ENCODE measurements at regions not wholly inside any gene's neighbourhood (a gene's known extent, or its start where the extent isn't known, plus 50 kb on each side); places are given as distances from the start of the nearest gene placed in this dataset.

- TF ChIP-seq POLR2A (IDR thresholded peaks at IDR 0.05; ENCODE audit: low read length), result no peak
- TF ChIP-seq GATA1 (IDR thresholded peaks at IDR 0.05; ENCODE audit: low read depth, low read length), result no peak
These were observed 255.4 kb downstream of the LOXHD1 start for GRCh38 chr18:46401486-46402070.

Measured in erythroblast (primary cell).